ENCODE measurements at regions not wholly inside any gene's neighbourhood (a gene's known extent, or its start where the extent isn't known, plus 50 kb on each side); places are given as distances from the start of the nearest gene placed in this dataset.

GRCh38 chr4:165625281-165625680 is 246.5 kb downstream of the CPE start:
- DNase-seq (ENCODE audit: low read depth, low spot score): no peak

DNA sequence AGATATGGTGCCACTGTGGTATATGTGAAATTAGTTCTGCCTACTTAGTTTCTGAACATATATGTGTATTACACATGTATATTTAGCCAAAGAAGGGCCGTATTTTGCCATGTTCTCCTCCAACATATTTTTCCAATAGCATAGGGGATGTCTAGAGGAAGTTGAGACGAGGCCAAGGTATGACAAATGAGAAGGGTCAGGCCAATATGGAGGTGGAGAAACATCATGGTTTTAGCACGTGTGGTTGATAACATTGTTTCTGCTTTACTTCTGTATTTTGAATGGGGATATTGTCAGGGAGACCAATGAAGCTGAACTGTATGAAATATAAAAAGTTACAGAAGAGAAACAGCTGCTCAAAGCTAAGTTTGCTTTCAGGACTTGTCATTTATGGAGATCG is 246.7 kb upstream of the TLL1 start:
- no peak overlapping the region for H3K4me3 ChIP-seq (ENCODE audit: low read depth, low read length)
- POLR2A ChIA-PET: no interaction called here

More at GRCh38 chr4:165625281-165625680, 246.5 kb downstream of the CPE start:
- Histone ChIP-seq H3K27me3 (ENCODE audit: control insufficient read depth, insufficient read depth, low read length) (no peaks in the 10 kb centered on the region), H3K9me3 (ENCODE audit: control insufficient read depth, insufficient read depth, low read length) (no peaks in the 10 kb centered on the region; the same call in 1 of the 2 replicates), H3K4me3 (ENCODE audit: low read depth, low read length) (no peak overlapping the region), H3K27ac (ENCODE audit: low read depth, low read length) (no peak overlapping the region)
- TF ChIP-seq, protein P1, sequence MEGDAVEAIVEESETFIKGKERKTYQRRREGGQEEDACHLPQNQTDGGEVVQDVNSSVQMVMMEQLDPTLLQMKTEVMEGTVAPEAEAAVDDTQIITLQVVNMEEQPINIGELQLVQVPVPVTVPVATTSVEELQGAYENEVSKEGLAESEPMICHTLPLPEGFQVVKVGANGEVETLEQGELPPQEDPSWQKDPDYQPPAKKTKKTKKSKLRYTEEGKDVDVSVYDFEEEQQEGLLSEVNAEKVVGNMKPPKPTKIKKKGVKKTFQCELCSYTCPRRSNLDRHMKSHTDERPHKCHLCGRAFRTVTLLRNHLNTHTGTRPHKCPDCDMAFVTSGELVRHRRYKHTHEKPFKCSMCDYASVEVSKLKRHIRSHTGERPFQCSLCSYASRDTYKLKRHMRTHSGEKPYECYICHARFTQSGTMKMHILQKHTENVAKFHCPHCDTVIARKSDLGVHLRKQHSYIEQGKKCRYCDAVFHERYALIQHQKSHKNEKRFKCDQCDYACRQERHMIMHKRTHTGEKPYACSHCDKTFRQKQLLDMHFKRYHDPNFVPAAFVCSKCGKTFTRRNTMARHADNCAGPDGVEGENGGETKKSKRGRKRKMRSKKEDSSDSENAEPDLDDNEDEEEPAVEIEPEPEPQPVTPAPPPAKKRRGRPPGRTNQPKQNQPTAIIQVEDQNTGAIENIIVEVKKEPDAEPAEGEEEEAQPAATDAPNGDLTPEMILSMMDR (IDR thresholded peaks at IDR 0.05; ENCODE audit: low read depth, low read length): no peak
- ChIA-PET CTCF (no interaction called here), POLR2A (no interaction called here)

GRCh38 chr4:165627128-165627527 is 245.9 kb upstream of the TLL1 start:
- Histone ChIP-seq H3K27me3 (ENCODE audit: control insufficient read depth, insufficient read depth, low read length) (no peaks in the 10 kb centered on the region), H3K9me3 (ENCODE audit: control insufficient read depth, insufficient read depth, low read length) (no peaks in the 10 kb centered on the region; the same call in 1 of the 2 replicates), H3K27ac (ENCODE audit: low read depth, low read length) (no peak overlapping the region), H3K4me3 (ENCODE audit: low read depth, low read length) (no peak overlapping the region)
- ChIA-PET POLR2A (no interaction called here), CTCF (no interaction called here)
- TF ChIP-seq, protein P1 (IDR thresholded peaks at IDR 0.05; ENCODE audit: low read depth, low read length): no peak
- DNase-seq (ENCODE audit: low read depth, low spot score): no peak

More for the DNA sequence above, 246.7 kb upstream of the TLL1 start:
- no peak overlapping the region for H3K27ac ChIP-seq (ENCODE audit: low read depth, low read length)
- H3K27me3 ChIP-seq (ENCODE audit: control insufficient read depth, insufficient read depth, low read length): no peaks in the 10 kb centered on the region
- DNase-seq (ENCODE audit: low read depth, low spot score): no peak
- H3K9me3 ChIP-seq (ENCODE audit: control insufficient read depth, insufficient read depth, low read length): no peaks in the 10 kb centered on the region; the same call in 1 of the 2 replicates
- TF ChIP-seq, protein P1 (IDR thresholded peaks at IDR 0.05; ENCODE audit: low read depth, low read length): no peak
- CTCF ChIA-PET: no interaction called here

DNA sequence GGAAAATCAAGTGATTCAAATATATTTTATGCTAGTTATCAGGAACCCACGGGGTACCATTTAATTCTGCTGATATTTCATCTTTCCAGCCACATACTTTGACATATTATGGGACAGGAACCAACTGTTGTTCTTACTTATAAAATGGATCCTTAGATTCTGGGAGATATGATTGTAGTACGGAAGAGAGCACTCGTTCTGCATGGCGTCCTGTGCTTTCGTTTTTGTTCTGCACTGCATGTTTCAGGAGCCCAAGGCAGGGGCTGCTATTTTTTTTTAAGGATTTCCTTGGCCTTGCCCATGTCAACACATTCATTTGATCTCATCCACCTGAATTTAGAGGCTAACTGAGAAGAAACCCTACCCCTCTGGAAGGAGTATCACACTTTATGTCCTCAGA is 245.5 kb upstream of the TLL1 start:
- TF ChIP-seq, protein P1 (IDR thresholded peaks at IDR 0.05; ENCODE audit: low read depth, low read length): no peak
- no peaks in the 10 kb centered on the region; the same call in 1 of the 2 replicates for H3K9me3 ChIP-seq (ENCODE audit: control insufficient read depth, insufficient read depth, low read length)
- CTCF ChIA-PET: no interaction called here
- DNase-seq (ENCODE audit: low read depth, low spot score): no peak
- no peak overlapping the region for H3K27ac ChIP-seq (ENCODE audit: low read depth, low read length)
- no peak overlapping the region for H3K4me3 ChIP-seq (ENCODE audit: low read depth, low read length)
- POLR2A ChIA-PET: no interaction called here
- no peaks in the 10 kb centered on the region for H3K27me3 ChIP-seq (ENCODE audit: control insufficient read depth, insufficient read depth, low read length)

DNA sequence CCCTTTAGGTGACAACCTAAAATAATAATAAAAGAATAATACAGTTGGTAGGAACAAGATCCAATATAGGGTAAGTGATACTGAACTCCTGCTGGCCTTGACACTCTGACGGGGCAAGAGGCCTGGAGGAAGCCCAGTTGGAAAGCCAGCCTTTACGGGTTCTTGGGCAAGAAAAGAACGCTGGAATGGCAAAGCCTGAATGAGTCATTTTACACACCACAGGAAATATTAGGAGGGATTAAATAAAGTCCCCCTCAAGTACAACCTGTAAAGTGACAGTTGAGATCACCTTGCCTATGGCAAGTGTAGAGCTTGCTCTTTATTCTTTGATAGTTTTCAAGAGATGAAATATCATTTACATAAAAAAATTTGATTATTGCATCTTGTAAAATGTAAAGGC is 244.5 kb upstream of the TLL1 start:
- CTCF ChIA-PET: no interaction called here
- no peak overlapping the region for H3K27ac ChIP-seq (ENCODE audit: low read depth, low read length)
- H3K9me3 ChIP-seq (ENCODE audit: control insufficient read depth, insufficient read depth, low read length): no peaks in the 10 kb centered on the region; the same call in 1 of the 2 replicates
- TF ChIP-seq, protein P1 (IDR thresholded peaks at IDR 0.05; ENCODE audit: low read depth, low read length): no peak
- no peaks in the 10 kb centered on the region for H3K27me3 ChIP-seq (ENCODE audit: control insufficient read depth, insufficient read depth, low read length)
- no peak overlapping the region for H3K4me3 ChIP-seq (ENCODE audit: low read depth, low read length)
- POLR2A ChIA-PET: no interaction called here
- DNase-seq (ENCODE audit: low read depth, low spot score): no peak
